Heart left ventricle (tissue), 16 donors: ENCODE measurements at regions not wholly inside any gene's neighbourhood (a gene's known extent, or its start where the extent isn't known, plus 50 kb on each side); places are given as distances from the start of the nearest gene placed in this dataset.
"Not testable (repeated sequence)": the region's sequence is repeated elsewhere in the genome, so short reads cannot be mapped to it uniquely, and the experiment has no call there.

Experiments used
- ATAC-seq, 4 donors: fragments of 200-7000 bp; cut with Tn5 transposase; one replicate each; pipeline ENCODE4 v1.9.1; 2020 to 2022; ENCODE audit warnings: moderate library complexity in 4 of 4, mild to moderate bottlenecking in 3 of 4, moderate number of reproducible peaks in 1 of 4
- DNase-seq, 5 donors: peaks; one replicate each; pipeline ENCODE4 v3.0.0-alpha.2; 2020
- H3K27ac ChIP-seq, 12 donors: fragments of 200-600 bp; sonication (generic) in 4 of 12; one replicate each; pipeline versions ENCODE4 v1.5.0 to v1.8.0; 2016 to 2022; ENCODE audit warnings: mild to moderate bottlenecking in 2 of 12
- H3K27me3 ChIP-seq, 9 donors: fragments of 200-600 bp; sonication (generic) in 2 of 9; one replicate each; pipeline versions ENCODE4 v1.5.1 to v1.8.0; 2016 to 2022; ENCODE audit warnings: mild to moderate bottlenecking in 3 of 9
- H3K36me3 ChIP-seq, 9 donors: fragments of 200-600 bp; sonication (generic) in 2 of 9; one replicate each; pipeline versions ENCODE4 v1.5.0 to v1.8.0; 2018 to 2022; ENCODE audit warnings: mild to moderate bottlenecking in 2 of 9
- H3K4me1 ChIP-seq, 12 donors: fragments of 200-600 bp; sonication (generic) in 4 of 12; one replicate each; pipeline versions ENCODE4 v1.5.0 to v1.8.0; 2016 to 2022; ENCODE audit warnings: mild to moderate bottlenecking in 3 of 12
- H3K4me3 ChIP-seq, 12 donors: fragments of 200-600 bp; sonication (generic) in 4 of 12; one replicate each; pipeline versions ENCODE4 v1.5.0 to v1.8.0; 2017 to 2022; ENCODE audit warnings: mild to moderate bottlenecking in 9 of 12, moderate library complexity in 4 of 12
- H3K9me3 ChIP-seq, 12 donors: fragments of 200-600 bp; sonication (generic) in 4 of 12; one replicate each; pipeline versions ENCODE4 v1.5.0 to v1.8.0; 2016 to 2022; ENCODE audit warnings: mild to moderate bottlenecking in 1 of 12
- POLR2A ChIP-seq, 2 donors: fragments of 450-650 bp; IDR thresholded peaks; one replicate each; pipeline ENCODE4 v1.6.1; 2017; ENCODE audit warnings: antibody characterized with exemption in 2 of 2, mild to moderate bottlenecking in 2 of 2, moderate library complexity in 2 of 2
- WGBS, 4 donors: extraction: QIAGEN DNeasy Blood & Tissue Kit in 2 of 4; methylation state at CpG; one replicate each; pipeline versions ENCODE4 v1.1.5 to v1.1.7; 2013 to 2018; 5-methylcytosine and 5-hydroxymethylcytosine counted together
- intact Hi-C, 10 donors: fragments of 100-400 bp; cut with DNase I; formaldehyde crosslinking; loops; one replicate each; pipeline versions ENCODE4 v1.11.1 to v1.14.2; 2022
- TF ChIP-seq, protein P1 (sequence below), 12 donors: fragments of 200-600 bp; sonication (generic) in 4 of 12; IDR thresholded peaks; one replicate each; pipeline versions ENCODE4 v1.5.0 to v1.8.0; 2018 to 2022; ENCODE audit warnings: antibody characterized with exemption in 12 of 12, mild to moderate bottlenecking in 5 of 12
- donor health status: ischemic (EF 13 %, LVEDD 7.1; RV severe dilation, severe dysfunction).
- donor health status: healthy with polysubstance abuse.
- donor health status: DM: no; HTN: yes; CAD: no.
- donor health status: DM: no; HTN: no; CAD: no.
- donor health status: ischemic (EF 25% LVEDD 6.9; RV normal size, moderate dysfunction).
- donor health status: ischemic (EF 25% LVEDD 5.7; RV mildly dilated, moderate dysfunction).
- donor health status: healthy.
- donor health status: DM: yes; HTN: yes; CAD: no.
- donor health status: ischemic (EF 35%, LVEDD 5.7; RV mildly dilated, moderate dysfunction).
- donor health status: nonischemic (EF 11% LVEDD 7.7; RV severe dilation, severe dysfunction).
- donor health status: DM: yes; HTN: yes; CAD: no.
- donor health status: PGD.
- donor health status: ischemic (EF 29% LVEDD 5.4; RV normal size, mild dysfunction).
- donor health status: nonischemic (EF 23%, LVEDD 6.1; RV moderate dilation, normal function).

DNA sequence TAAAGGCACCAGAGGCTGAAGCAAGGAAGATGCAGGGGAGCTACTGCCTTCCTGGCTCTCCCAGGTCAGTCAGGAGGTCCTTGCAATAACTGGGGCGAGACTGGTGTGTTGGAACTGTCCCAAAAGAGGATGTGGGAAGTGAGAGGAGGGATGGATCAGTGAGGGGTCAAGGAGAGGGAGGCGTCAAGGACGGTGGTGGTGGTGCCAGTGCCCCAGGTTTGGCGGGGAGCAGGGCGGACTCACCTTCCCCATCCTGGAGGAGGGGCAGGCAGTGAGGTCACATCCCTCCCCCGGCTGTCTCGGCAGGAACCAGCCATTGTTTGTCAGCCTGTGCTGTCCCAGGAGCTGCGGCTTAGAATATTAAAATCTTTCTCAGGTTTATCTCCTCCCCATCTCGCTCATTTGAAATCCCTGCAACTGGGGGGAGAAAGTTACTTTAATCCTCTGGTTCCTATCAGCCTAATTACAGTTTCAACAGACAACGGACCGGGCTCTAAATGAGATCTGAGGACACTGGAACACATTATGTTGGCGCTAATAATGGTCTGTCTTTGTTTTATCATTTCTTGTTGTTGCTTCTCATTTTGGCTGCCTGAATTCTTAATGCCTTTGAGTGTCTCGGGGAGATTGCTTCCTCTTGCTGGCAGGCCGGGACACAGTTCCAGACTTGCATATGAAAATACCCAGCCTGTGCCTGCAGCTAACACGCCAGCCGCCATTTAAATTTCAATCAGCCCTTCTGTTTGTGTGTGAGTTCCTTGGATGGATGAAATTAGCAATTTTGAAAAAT is 387.5 kb downstream of the RPS24 start:
- H3K36me3 ChIP-seq, result no peaks in the 10 kb centered on the region
- intact Hi-C loops, result no loop called here
- no peak overlapping the region for H3K27ac ChIP-seq
- ATAC-seq (peak in 1 of 4 donors; percentile 56), DNase-seq (peak in 1 of 5 donors; percentile 24)
- TF ChIP-seq POLR2A (IDR thresholded peaks at IDR 0.05), result no peak
- TF ChIP-seq, protein P1, sequence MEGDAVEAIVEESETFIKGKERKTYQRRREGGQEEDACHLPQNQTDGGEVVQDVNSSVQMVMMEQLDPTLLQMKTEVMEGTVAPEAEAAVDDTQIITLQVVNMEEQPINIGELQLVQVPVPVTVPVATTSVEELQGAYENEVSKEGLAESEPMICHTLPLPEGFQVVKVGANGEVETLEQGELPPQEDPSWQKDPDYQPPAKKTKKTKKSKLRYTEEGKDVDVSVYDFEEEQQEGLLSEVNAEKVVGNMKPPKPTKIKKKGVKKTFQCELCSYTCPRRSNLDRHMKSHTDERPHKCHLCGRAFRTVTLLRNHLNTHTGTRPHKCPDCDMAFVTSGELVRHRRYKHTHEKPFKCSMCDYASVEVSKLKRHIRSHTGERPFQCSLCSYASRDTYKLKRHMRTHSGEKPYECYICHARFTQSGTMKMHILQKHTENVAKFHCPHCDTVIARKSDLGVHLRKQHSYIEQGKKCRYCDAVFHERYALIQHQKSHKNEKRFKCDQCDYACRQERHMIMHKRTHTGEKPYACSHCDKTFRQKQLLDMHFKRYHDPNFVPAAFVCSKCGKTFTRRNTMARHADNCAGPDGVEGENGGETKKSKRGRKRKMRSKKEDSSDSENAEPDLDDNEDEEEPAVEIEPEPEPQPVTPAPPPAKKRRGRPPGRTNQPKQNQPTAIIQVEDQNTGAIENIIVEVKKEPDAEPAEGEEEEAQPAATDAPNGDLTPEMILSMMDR (IDR thresholded peaks at IDR 0.05), result no peak
- peaks cover 0 to 21% (median 9%) of the 10 kb centered on the region in 12 donors for H3K9me3 ChIP-seq
- H3K4me1 ChIP-seq, result no peaks in the 10 kb centered on the region
- H3K27me3 ChIP-seq, result no peaks in the 10 kb centered on the region
- peak overlapping the region in 1 of 12 donors; percentile 10 for H3K4me3 ChIP-seq
- whole genome bisulfite sequencing, 4 donors, result 56 to 70% (median 60%) methylated on average over 16 of the region's 16 CpGs

DNA sequence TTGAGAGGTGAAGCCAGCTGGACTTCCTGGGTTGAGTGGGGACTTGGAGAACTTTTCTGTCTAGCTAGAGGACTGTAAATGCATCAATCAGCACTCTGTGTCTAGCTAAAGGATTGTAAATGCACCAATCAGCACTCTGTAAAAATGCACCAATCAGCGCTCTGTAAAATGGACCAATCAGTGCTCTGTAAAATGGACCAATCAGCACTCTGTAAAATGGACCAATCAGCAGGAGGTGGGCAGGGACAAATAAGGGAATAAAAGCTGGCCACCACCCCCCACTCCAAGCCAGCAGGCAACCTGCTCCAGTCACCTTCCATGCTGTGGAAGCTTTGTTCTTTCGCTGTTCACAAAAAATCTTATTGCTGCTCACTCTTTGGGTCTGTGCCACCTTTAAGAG is 390.4 kb downstream of the RPS24 start:
- H3K27ac ChIP-seq, intact Hi-C loops, DNase-seq, H3K4me1 ChIP-seq, H3K27me3 ChIP-seq, ATAC-seq, H3K36me3 ChIP-seq, H3K4me3 ChIP-seq: not testable (repeated sequence)
- 95 to 100% (median 99%) methylated on average over 2 of the region's 2 CpGs for WGBS, 4 donors
- peaks cover 0 to 26% (median 10%) of the 10 kb centered on the region in 12 donors for H3K9me3 ChIP-seq

DNA sequence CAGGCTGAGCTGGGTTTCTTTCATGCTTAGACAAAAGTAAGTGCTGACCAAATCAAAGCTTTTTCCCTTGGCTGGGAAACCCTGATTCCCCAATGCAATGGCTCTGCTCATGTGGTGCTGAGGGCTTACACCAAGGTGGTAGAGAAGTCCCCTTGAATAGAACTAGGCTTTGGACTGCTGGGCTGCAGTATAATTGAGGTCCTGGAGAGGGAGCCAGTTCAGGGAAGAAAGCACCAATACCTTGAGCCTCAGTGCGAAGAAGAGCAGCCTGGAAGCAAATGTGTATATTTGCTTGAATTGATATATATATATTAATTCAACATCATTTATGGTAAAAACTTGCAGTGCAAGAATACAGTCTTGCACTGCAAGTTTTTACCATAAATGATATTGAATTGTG is 391.1 kb downstream of the RPS24 start:
- H3K9me3 ChIP-seq, result peaks cover 0 to 28% (median 10%) of the 10 kb centered on the region in 12 donors
- DNase-seq (no peak), ATAC-seq (no peak)
- no peaks in the 10 kb centered on the region for H3K27me3 ChIP-seq
- intact Hi-C loops, result no loop called here
- peaks cover 0 to 2% (median 0%) of the 10 kb centered on the region in 12 donors for H3K4me1 ChIP-seq
- 90 to 96% (median 94%) methylated on average over 1 of the region's 1 CpG for WGBS, 4 donors
- H3K27ac ChIP-seq, result no peak overlapping the region
- TF ChIP-seq POLR2A (IDR thresholded peaks at IDR 0.05), result no peak
- TF ChIP-seq, protein P1 (IDR thresholded peaks at IDR 0.05), result peak in 2 of 12 donors; percentile 10 to 16
- no peak overlapping the region for H3K4me3 ChIP-seq
- H3K36me3 ChIP-seq, result no peaks in the 10 kb centered on the region

DNA sequence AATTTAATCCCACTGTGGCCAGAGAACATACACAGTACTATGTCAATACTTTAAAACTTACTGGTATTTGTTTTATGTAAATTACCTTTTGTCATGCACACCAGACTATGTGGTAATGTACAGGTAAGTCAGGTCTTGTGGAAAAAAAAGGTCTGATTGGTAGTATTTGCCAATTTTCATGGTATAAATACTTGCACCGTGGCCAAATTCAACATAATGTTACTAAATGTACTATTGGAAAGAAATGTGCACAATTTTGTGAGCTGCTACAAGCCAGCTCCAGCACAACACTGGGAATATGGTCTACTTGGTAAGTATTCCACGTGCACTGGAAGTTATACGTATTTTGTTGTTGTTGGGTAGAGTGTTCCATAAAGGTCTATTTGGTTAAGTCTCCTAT is 392.5 kb downstream of the RPS24 start:
- Histone ChIP-seq H3K9me3 (peaks cover 0 to 28% (median 10%) of the 10 kb centered on the region in 12 donors), H3K27me3 (no peaks in the 10 kb centered on the region), H3K27ac (no peak overlapping the region), H3K4me3 (no peak overlapping the region), H3K4me1 (peaks cover 0 to 2% (median 0%) of the 10 kb centered on the region in 12 donors), H3K36me3 (no peaks in the 10 kb centered on the region)
- WGBS, 4 donors, result 85 to 90% (median 87%) methylated on average over 3 of the region's 3 CpGs
- DNase-seq (no peak), ATAC-seq (no peak)
- intact Hi-C loops, result no loop called here
- TF ChIP-seq, protein P1 (IDR thresholded peaks at IDR 0.05), result no peak
- no peak for TF ChIP-seq POLR2A (IDR thresholded peaks at IDR 0.05)
